HG03135 (cell line): ENCODE measurements at regions not wholly inside any gene's neighbourhood (a gene's known extent, or its start where the extent isn't known, plus 50 kb on each side); places are given as distances from the start of the nearest gene placed in this dataset.

Source experiments
- ATAC-seq: cut with Tn5 transposase; IDR thresholded peaks from one replicate; pipeline ENCODE4 v1.9.1; 2021; ENCODE audit warnings: mild to moderate bottlenecking, moderate library complexity; ENCODE audit not compliant: unreplicated experiment

GRCh38 chr3:103705641-103706040 lies 1270.8 kb downstream of the ZPLD1 start:
- no peak for ATAC-seq

- ATAC-seq, result no peak
Measured at GRCh38 chr3:103706671-103707070, 1271.9 kb downstream of the ZPLD1 start.

GRCh38 chr3:103711670-103712069 lies 1276.9 kb downstream of the ZPLD1 start:
- ATAC-seq, result no peak

- no peak for ATAC-seq
Measured at GRCh38 chr3:103712320-103713008, 1277.6 kb downstream of the ZPLD1 start.

- ATAC-seq, result no peak
Measured at GRCh38 chr3:103729547-103729946, 1294.7 kb downstream of the ZPLD1 start.

- no peak for ATAC-seq
Measured at GRCh38 chr3:103730744-103731143, 1295.9 kb downstream of the ZPLD1 start.

- ATAC-seq, result no peak
Measured at GRCh38 chr3:103752986-103753385, 1318.2 kb downstream of the ZPLD1 start.

GRCh38 chr3:103767635-103768034 lies 1332.8 kb downstream of the ZPLD1 start:
- no peak for ATAC-seq

- ATAC-seq, result no peak
Measured at GRCh38 chr3:103785017-103785416, 1350.2 kb downstream of the ZPLD1 start.

- no peak for ATAC-seq
Measured at GRCh38 chr3:103785537-103785936, 1350.7 kb downstream of the ZPLD1 start.

GRCh38 chr3:103786296-103786695 lies 1351.5 kb downstream of the ZPLD1 start:
- no peak for ATAC-seq

- ATAC-seq, result no peak
Measured at GRCh38 chr3:103787164-103787871, 1352.5 kb downstream of the ZPLD1 start.

GRCh38 chr3:103787879-103788278 lies 1353.1 kb downstream of the ZPLD1 start:
- no peak for ATAC-seq

GRCh38 chr3:103791786-103792515 lies 1357.1 kb downstream of the ZPLD1 start:
- no peak for ATAC-seq

GRCh38 chr3:103794656-103795055 lies 1359.8 kb downstream of the ZPLD1 start:
- no peak for ATAC-seq

- ATAC-seq, result no peak
Measured at GRCh38 chr3:103796068-103796467, 1361.3 kb downstream of the ZPLD1 start.

- ATAC-seq, result no peak
Measured at GRCh38 chr3:103803787-103804186, 1369.0 kb downstream of the ZPLD1 start.

GRCh38 chr3:103810167-103810566 lies 1375.4 kb downstream of the ZPLD1 start:
- no peak for ATAC-seq

- no peak for ATAC-seq
Measured at GRCh38 chr3:103813955-103814354, 1379.1 kb downstream of the ZPLD1 start.

- ATAC-seq, result no peak
Measured at GRCh38 chr3:103818398-103818797, 1383.6 kb downstream of the ZPLD1 start.

- no peak for ATAC-seq
Measured at GRCh38 chr3:103818800-103819199, 1384.0 kb downstream of the ZPLD1 start.

GRCh38 chr3:103825586-103825985 lies 1390.8 kb downstream of the ZPLD1 start:
- ATAC-seq, result no peak
